ENCODE measurements at regions not wholly inside any gene's neighbourhood (a gene's known extent, or its start where the extent isn't known, plus 50 kb on each side); places are given as distances from the start of the nearest gene placed in this dataset.

GRCh38 chr7:54860843-54861242 is 101.8 kb upstream of the SEC61G start:
- Histone ChIP-seq H3K27ac (ENCODE audit: low read length) (no peak overlapping the region), H3K36me3 (ENCODE audit: control insufficient read depth, insufficient read depth, low read length) (no peaks in the 10 kb centered on the region), H3K27me3 (ENCODE audit: control insufficient read depth, insufficient read depth, low read length) (no peaks in the 10 kb centered on the region), H3K4me1 (ENCODE audit: control insufficient read depth, insufficient read depth, low read length) (no peaks in the 10 kb centered on the region), H3K4me3 (ENCODE audit: low read depth in 2 of 2, low read length in 2 of 2) (no peak overlapping the region), H3K9me3 (ENCODE audit: control insufficient read depth, insufficient read depth, low read depth, low read length) (0 out of 2 replicates have a peak, but pooled peaks cover 3% of the 10 kb centered on the region)
- in situ Hi-C loops (cut with HindIII; ENCODE audit: low pct_unique_long_range_greater_than_20kb, low sequenced_read_pairs) (no loop called here), intact Hi-C loops (cut with micrococcal nuclease; ENCODE audit: unreplicated experiment) (no loop called here)
- ATAC-seq (no peak), DNase-seq (ENCODE audit: low read depth, low spot score) (no peak)
- ChIA-PET CTCF (interaction anchor here (1.4 kb wide), 1 partner anchor 13 kb away, joined by 3 read pairs; no protein-coding TSS in a partner anchor), POLR2A (no interaction called here)
- BruUV-seq (replicated peaks) = no TSS peak
- TF ChIP-seq, protein P1, sequence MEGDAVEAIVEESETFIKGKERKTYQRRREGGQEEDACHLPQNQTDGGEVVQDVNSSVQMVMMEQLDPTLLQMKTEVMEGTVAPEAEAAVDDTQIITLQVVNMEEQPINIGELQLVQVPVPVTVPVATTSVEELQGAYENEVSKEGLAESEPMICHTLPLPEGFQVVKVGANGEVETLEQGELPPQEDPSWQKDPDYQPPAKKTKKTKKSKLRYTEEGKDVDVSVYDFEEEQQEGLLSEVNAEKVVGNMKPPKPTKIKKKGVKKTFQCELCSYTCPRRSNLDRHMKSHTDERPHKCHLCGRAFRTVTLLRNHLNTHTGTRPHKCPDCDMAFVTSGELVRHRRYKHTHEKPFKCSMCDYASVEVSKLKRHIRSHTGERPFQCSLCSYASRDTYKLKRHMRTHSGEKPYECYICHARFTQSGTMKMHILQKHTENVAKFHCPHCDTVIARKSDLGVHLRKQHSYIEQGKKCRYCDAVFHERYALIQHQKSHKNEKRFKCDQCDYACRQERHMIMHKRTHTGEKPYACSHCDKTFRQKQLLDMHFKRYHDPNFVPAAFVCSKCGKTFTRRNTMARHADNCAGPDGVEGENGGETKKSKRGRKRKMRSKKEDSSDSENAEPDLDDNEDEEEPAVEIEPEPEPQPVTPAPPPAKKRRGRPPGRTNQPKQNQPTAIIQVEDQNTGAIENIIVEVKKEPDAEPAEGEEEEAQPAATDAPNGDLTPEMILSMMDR (IDR thresholded peaks at IDR 0.05) = no peak; the same call in 1 of the 2 replicates
- TF ChIP-seq, protein P2, sequence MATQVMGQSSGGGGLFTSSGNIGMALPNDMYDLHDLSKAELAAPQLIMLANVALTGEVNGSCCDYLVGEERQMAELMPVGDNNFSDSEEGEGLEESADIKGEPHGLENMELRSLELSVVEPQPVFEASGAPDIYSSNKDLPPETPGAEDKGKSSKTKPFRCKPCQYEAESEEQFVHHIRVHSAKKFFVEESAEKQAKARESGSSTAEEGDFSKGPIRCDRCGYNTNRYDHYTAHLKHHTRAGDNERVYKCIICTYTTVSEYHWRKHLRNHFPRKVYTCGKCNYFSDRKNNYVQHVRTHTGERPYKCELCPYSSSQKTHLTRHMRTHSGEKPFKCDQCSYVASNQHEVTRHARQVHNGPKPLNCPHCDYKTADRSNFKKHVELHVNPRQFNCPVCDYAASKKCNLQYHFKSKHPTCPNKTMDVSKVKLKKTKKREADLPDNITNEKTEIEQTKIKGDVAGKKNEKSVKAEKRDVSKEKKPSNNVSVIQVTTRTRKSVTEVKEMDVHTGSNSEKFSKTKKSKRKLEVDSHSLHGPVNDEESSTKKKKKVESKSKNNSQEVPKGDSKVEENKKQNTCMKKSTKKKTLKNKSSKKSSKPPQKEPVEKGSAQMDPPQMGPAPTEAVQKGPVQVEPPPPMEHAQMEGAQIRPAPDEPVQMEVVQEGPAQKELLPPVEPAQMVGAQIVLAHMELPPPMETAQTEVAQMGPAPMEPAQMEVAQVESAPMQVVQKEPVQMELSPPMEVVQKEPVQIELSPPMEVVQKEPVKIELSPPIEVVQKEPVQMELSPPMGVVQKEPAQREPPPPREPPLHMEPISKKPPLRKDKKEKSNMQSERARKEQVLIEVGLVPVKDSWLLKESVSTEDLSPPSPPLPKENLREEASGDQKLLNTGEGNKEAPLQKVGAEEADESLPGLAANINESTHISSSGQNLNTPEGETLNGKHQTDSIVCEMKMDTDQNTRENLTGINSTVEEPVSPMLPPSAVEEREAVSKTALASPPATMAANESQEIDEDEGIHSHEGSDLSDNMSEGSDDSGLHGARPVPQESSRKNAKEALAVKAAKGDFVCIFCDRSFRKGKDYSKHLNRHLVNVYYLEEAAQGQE (IDR thresholded peaks at IDR 0.05; ENCODE audit: insufficient read depth in 1 of 2, low read depth in 2 of 2, low read length in 1 of 2) = no peak
- TF ChIP-seq POLR2AphosphoS5 (IDR thresholded peaks at IDR 0.05; ENCODE audit: low read depth, low read length) (no peak), SIN3A (IDR thresholded peaks at IDR 0.05; ENCODE audit: borderline replicate concordance, insufficient read depth, low read depth, low read length) (no peak), TCF7L2 (IDR thresholded peaks at IDR 0.05; ENCODE audit: low read depth, low read length) (no peak)

DNA sequence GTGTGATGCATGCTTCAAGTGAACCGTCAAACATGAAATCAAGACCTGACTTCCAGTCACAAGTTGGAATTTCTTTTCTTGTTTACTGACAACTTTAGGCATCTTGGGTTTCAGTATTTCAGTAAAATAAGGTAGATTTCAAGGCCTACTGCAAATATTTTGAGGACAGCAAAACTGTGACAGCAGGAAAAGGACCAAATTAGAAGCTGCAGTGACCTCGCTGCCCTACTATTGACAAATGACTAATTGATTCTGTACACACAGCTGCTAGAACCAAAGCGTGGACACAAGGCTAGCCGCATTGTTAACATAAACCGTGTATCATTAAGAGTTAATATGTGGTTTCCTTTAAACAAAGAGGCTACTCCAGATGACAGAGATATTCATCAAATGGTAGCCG is 105.7 kb upstream of the SEC61G start:
- Histone ChIP-seq H3K36me3 (ENCODE audit: control insufficient read depth, insufficient read depth, low read length) (no peaks in the 10 kb centered on the region), H3K4me1 (ENCODE audit: control insufficient read depth, insufficient read depth, low read length) (no peaks in the 10 kb centered on the region), H3K9me3 (ENCODE audit: control insufficient read depth, insufficient read depth, low read depth, low read length) (no peaks in the 10 kb centered on the region), H3K27me3 (ENCODE audit: control insufficient read depth, insufficient read depth, low read length) (no peaks in the 10 kb centered on the region), H3K4me3 (ENCODE audit: low read depth in 2 of 2, low read length in 2 of 2) (no peak overlapping the region), H3K27ac (ENCODE audit: low read length) (no peak overlapping the region)
- in situ Hi-C loops (cut with HindIII; ENCODE audit: low pct_unique_long_range_greater_than_20kb, low sequenced_read_pairs) (no loop called here), intact Hi-C loops (cut with micrococcal nuclease; ENCODE audit: unreplicated experiment) (no loop called here)
- DNase-seq (ENCODE audit: low read depth, low spot score) (no peak), ATAC-seq (no peak)
- TF ChIP-seq, protein P2 (IDR thresholded peaks at IDR 0.05; ENCODE audit: insufficient read depth in 1 of 2, low read depth in 2 of 2, low read length in 1 of 2) = no peak
- TF ChIP-seq TCF7L2 (IDR thresholded peaks at IDR 0.05; ENCODE audit: low read depth, low read length) (no peak), SIN3A (IDR thresholded peaks at IDR 0.05; ENCODE audit: borderline replicate concordance, insufficient read depth, low read depth, low read length) (no peak), POLR2AphosphoS5 (IDR thresholded peaks at IDR 0.05; ENCODE audit: low read depth, low read length) (no peak)
- TF ChIP-seq, protein P1 (IDR thresholded peaks at IDR 0.05) = no peak
- BruUV-seq (replicated peaks) = no TSS peak
- POLR2A ChIA-PET = no interaction called here
- CTCF ChIA-PET = no interaction called here

Data from Panc1 (cell line).